Stomach (tissue), 4 donors: ENCODE measurements at regions not wholly inside any gene's neighbourhood (a gene's known extent, or its start where the extent isn't known, plus 50 kb on each side); places are given as distances from the start of the nearest gene placed in this dataset.

ENCODE experiments used
- CTCF ChIP-seq, 7 experiments: fragments of 450-650 bp in 4 of 7; fragments of 200-600 bp in 3 of 7; sonication (generic) in 3 of 7; IDR thresholded peaks; one replicate each; pipeline ENCODE4 v1.5.1; 2016 to 2019; ENCODE audit warnings: antibody characterized with exemption in 7 of 7, control low read depth in 2 of 7, mild to moderate bottlenecking in 1 of 7
- EP300 ChIP-seq: sonication (generic); formaldehyde crosslinking; IDR thresholded peaks from one replicate; pipeline ENCODE4 v1.6.1; 2017; ENCODE audit warnings: antibody characterized with exemption
- POLR2A ChIP-seq, 4 donors: fragments of 450-650 bp; IDR thresholded peaks; one replicate each; pipeline ENCODE4 v1.6.1; 2016; ENCODE audit warnings: antibody characterized with exemption in 4 of 4, control low read depth in 2 of 4, mild to moderate bottlenecking in 1 of 4, moderate library complexity in 1 of 4
- POLR2AphosphoS5 ChIP-seq, 3 donors: sonication (generic); formaldehyde crosslinking; IDR thresholded peaks; one replicate each; pipeline ENCODE4 v1.6.1; 2016; ENCODE audit warnings: antibody characterized with exemption in 3 of 3

DNA sequence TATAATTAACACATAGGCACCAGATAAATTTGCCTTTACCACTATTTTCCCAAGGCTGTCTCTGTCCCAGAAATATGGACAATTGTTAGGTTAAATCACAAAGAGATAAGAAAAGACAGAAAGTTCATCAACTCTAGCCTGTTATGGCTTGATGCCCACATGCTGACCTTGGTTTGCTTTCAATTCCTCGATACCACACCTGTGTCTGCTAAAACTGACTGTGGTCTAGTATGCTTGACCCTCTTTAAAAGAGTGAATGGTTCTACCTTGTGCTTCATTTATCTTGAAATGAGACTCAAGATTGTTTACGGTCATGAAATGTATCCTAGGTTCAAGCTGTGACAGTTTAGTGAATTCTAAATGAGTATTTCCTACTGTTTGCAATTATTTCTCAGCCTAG lies 909.0 kb upstream of the LRRTM1 start:
- TF ChIP-seq POLR2A (IDR thresholded peaks at IDR 0.05) (no peak), EP300 (no peak), CTCF (IDR thresholded peaks at IDR 0.05) (no peak), POLR2AphosphoS5 (IDR thresholded peaks at IDR 0.05) (no peak)
